H9 (cell line): ENCODE measurements at regions not wholly inside any gene's neighbourhood (a gene's known extent, or its start where the extent isn't known, plus 50 kb on each side); places are given as distances from the start of the nearest gene placed in this dataset.

Experiments
- DNase-seq: peaks from one replicate; pipeline ENCODE4 v3.0.0-alpha.2; 2017
- H2AFZ ChIP-seq: one replicate; pipeline ENCODE4 v1.6.1; 2013; ENCODE audit warnings: mild to moderate bottlenecking, low read length, control low read depth, moderate library complexity
- H2AK5ac ChIP-seq: 2 replicates; pipeline ENCODE4 v1.6.1; 2013; ENCODE audit warnings: low read length, control low read depth, mixed read lengths; ENCODE audit not compliant: insufficient read length
- H2BK120ac ChIP-seq: one replicate; pipeline ENCODE4 v1.6.1; 2013; ENCODE audit warnings: low read depth, mild to moderate bottlenecking, low read length, control low read depth, inconsistent platforms; ENCODE audit not compliant: poor library complexity, severe bottlenecking
- H2BK12ac ChIP-seq: 2 replicates; pipeline ENCODE4 v1.6.1; 2013; ENCODE audit warnings: low read length, control low read depth, mixed read lengths, low read depth; ENCODE audit not compliant: insufficient read length
- H2BK15ac ChIP-seq: 2 replicates; pipeline ENCODE4 v1.6.1; 2013; ENCODE audit warnings: low read depth, low read length, control low read depth
- H2BK20ac ChIP-seq: one replicate; pipeline ENCODE4 v1.6.1; 2013; ENCODE audit warnings: low read depth, mild to moderate bottlenecking, low read length, control low read depth, inconsistent platforms; ENCODE audit not compliant: poor library complexity, severe bottlenecking
- H2BK5ac ChIP-seq: 2 replicates; pipeline ENCODE4 v1.6.1; 2013; ENCODE audit warnings: low read length, control low read depth, mixed read lengths; ENCODE audit not compliant: insufficient read length
- H3K14ac ChIP-seq: 2 replicates; pipeline ENCODE4 v1.6.1; 2013; ENCODE audit warnings: low read length, control low read depth; ENCODE audit not compliant: insufficient read depth
- H3K18ac ChIP-seq: 2 replicates; pipeline ENCODE4 v1.6.1; 2013; ENCODE audit warnings: low read depth, mild to moderate bottlenecking, mixed read lengths, low read length, control low read depth; ENCODE audit not compliant: insufficient read length
- H3K23ac ChIP-seq: 2 replicates; pipeline ENCODE4 v1.6.1; 2013; ENCODE audit warnings: low read length, control low read depth, mixed read lengths, low read depth; ENCODE audit not compliant: insufficient read length
- H3K23me2 ChIP-seq: 2 replicates; pipeline ENCODE4 v1.6.1; 2013; ENCODE audit warnings: low read depth, mild to moderate bottlenecking, mixed read lengths, low read length, control low read depth; ENCODE audit not compliant: insufficient read length, poor library complexity, severe bottlenecking
- H3K27ac ChIP-seq: 2 replicates; pipeline ENCODE4 v1.5.1; 2013; ENCODE audit warnings: low read length, control low read depth, mixed read lengths, low read depth; ENCODE audit not compliant: insufficient read length
- H3K27me3 ChIP-seq: 2 replicates; pipeline ENCODE4 v1.6.1; 2013; ENCODE audit warnings: low read length, control low read depth, inconsistent platforms; ENCODE audit not compliant: insufficient read depth
- H3K4ac ChIP-seq: 2 replicates; pipeline ENCODE4 v1.6.1; 2013; ENCODE audit warnings: low read depth, mild to moderate bottlenecking, control low read depth, inconsistent platforms, low read length, moderate library complexity
- H3K4me1 ChIP-seq: 2 replicates; pipeline ENCODE4 v1.6.1; 2013; ENCODE audit warnings: low read length, control low read depth, inconsistent platforms; ENCODE audit not compliant: insufficient read depth
- H3K4me2 ChIP-seq: 2 replicates; pipeline ENCODE4 v1.6.1; 2013; ENCODE audit warnings: low read length, control low read depth, mixed read lengths; ENCODE audit not compliant: insufficient read length, insufficient read depth
- H3K56ac ChIP-seq: 2 replicates; pipeline ENCODE4 v1.6.1; 2013; ENCODE audit warnings: low read depth, mild to moderate bottlenecking, mixed read lengths, low read length, control low read depth; ENCODE audit not compliant: insufficient read length
- H3K79me1 ChIP-seq: 2 replicates; pipeline ENCODE4 v1.6.1; 2013; ENCODE audit warnings: low read depth, mild to moderate bottlenecking, moderate library complexity, low read length, control low read depth, inconsistent platforms; ENCODE audit not compliant: insufficient read depth, poor library complexity, severe bottlenecking
- H3K79me2 ChIP-seq: 2 replicates; pipeline ENCODE4 v1.6.1; 2013; ENCODE audit warnings: low read length, control low read depth, inconsistent platforms; ENCODE audit not compliant: insufficient read depth
- H3K9ac ChIP-seq: 2 replicates; pipeline ENCODE4 v1.6.1; 2013; ENCODE audit warnings: low read length, control low read depth, mixed read lengths; ENCODE audit not compliant: insufficient read length; ENCODE audit errors: extremely low read depth
- H3K9me3 ChIP-seq: one replicate; pipeline ENCODE4 v1.6.1; 2013; ENCODE audit warnings: low read depth, low read length, inconsistent platforms; ENCODE audit not compliant: control insufficient read depth
- H3T11ph ChIP-seq: one replicate; pipeline ENCODE4 v1.6.1; 2013; ENCODE audit warnings: mild to moderate bottlenecking, low read length, control low read depth, inconsistent platforms
- H4K20me1 ChIP-seq: one replicate; pipeline ENCODE4 v1.6.1; 2013; ENCODE audit not compliant: control insufficient read depth, insufficient read length, insufficient read depth
- H4K5ac ChIP-seq: 2 replicates; pipeline ENCODE4 v1.6.1; 2013; ENCODE audit warnings: low read depth, mild to moderate bottlenecking, mixed read lengths, low read length, control low read depth; ENCODE audit not compliant: insufficient read length
- H4K8ac ChIP-seq: replicated peaks from 2 replicates; pipeline ENCODE4 v1.6.1; 2013; ENCODE audit warnings: low read length, control low read depth, mixed read lengths, low read depth; ENCODE audit not compliant: insufficient read length
- H4K91ac ChIP-seq: 2 replicates; pipeline ENCODE4 v1.6.1; 2013; ENCODE audit warnings: low read depth, mild to moderate bottlenecking, moderate library complexity, mixed read lengths, low read length, control low read depth; ENCODE audit not compliant: insufficient read length
- H3K27ac Mint-ChIP-seq, 3 experiments: 2 replicates in 2 of 3; 3 replicates in 1 of 3; pipeline ENCODE4 v1.8.0; 2020 to 2021; ENCODE audit warnings: mixed read lengths in 3 of 3, mild to moderate bottlenecking in 1 of 3, moderate library complexity in 1 of 3
- H3K27me3 Mint-ChIP-seq: 2 replicates; pipeline ENCODE4 v1.8.0; 2021; ENCODE audit warnings: low read depth, mild to moderate bottlenecking, moderate library complexity, mixed read lengths
- H3K36me3 Mint-ChIP-seq, 3 experiments: 2 replicates in 2 of 3; 3 replicates in 1 of 3; pipeline ENCODE4 v1.8.0; 2020 to 2021; ENCODE audit warnings: low read depth in 3 of 3, mixed read lengths in 3 of 3; ENCODE audit not compliant: insufficient read depth in 1 of 3
- H3K4me1 Mint-ChIP-seq, 2 experiments: 2 replicates each; pipeline ENCODE4 v1.8.0; 2020; ENCODE audit warnings: mixed read lengths in 2 of 2
- H3K4me3 Mint-ChIP-seq, 2 experiments: 2 replicates in 1 of 2; 3 replicates in 1 of 2; pipeline ENCODE4 v1.8.0; 2020 to 2021; ENCODE audit warnings: mild to moderate bottlenecking in 2 of 2, mixed read lengths in 2 of 2, moderate library complexity in 1 of 2
- H3K9me3 Mint-ChIP-seq, 2 experiments: 2 replicates in 1 of 2; 3 replicates in 1 of 2; pipeline ENCODE4 v1.8.0; 2020; ENCODE audit warnings: mild to moderate bottlenecking in 2 of 2, mixed read lengths in 2 of 2, moderate library complexity in 1 of 2
- CTCF ChIP-seq: fragments of 200-600 bp; sonication (generic); conservative IDR thresholded peaks from 3 replicates; pipeline ENCODE4 v1.8.0; 2021; ENCODE audit warnings: antibody characterized with exemption, mild to moderate bottlenecking
- WGBS: extraction: QIAGEN DNeasy Blood & Tissue Kit; methylation state at CpG from one replicate; pipeline ENCODE4 v1.1.7; 2013; ENCODE audit warnings: missing lambda C conversion rate, low lambda C conversion rate, mixed read lengths; ENCODE audit not compliant: insufficient read length; ENCODE audit errors: extremely low coverage; 5-methylcytosine and 5-hydroxymethylcytosine counted together

DNA sequence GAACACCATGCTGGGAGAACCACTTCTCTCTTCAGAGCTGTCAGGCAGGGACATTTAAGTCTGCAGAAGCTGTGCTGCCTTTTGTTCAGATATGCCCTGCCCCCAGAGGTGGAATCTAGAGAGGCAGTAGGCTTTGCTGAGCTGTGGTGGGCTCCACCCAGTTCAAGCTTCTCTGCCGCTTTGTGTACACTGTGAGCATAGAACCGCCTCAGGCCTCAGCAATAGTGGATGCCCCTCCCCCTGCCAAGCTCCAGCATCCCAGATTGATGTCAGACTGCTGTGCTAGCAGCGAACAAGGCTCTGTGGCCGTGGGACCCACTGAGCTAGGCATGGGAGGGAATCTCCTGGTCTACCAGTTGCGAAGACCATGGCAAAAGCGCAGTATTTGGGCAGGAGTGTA lies 121.6 kb downstream of the NFKBIZ start:
- peaks cover 0 to 2% of the 10 kb centered on the region in 2 experiments; a peak in 1 of 5 replicates for H3K9me3 Mint-ChIP-seq
- Histone ChIP-seq H4K8ac (no peak overlapping the region), H2BK15ac (no peak overlapping the region), H4K5ac (no peak overlapping the region), H2BK120ac (no peak overlapping the region), H3K79me1 (no peaks in the 10 kb centered on the region), H3K79me2 (no peaks in the 10 kb centered on the region), H2BK5ac (no peak overlapping the region), H3K18ac (no peak overlapping the region), H3K27me3 (no peaks in the 10 kb centered on the region), H3K4ac (no peak overlapping the region), H3K23ac (no peak overlapping the region), H3K4me2 (no peak overlapping the region), H2AK5ac (no peak overlapping the region), H4K20me1 (no peaks in the 10 kb centered on the region), H2BK20ac (no peak overlapping the region), H2AFZ (no peak overlapping the region), H3K9me3 (no peaks in the 10 kb centered on the region), H4K91ac (no peak overlapping the region), H3K56ac (no peak overlapping the region), H3K9ac (no peak overlapping the region), H3K4me1 (no peaks in the 10 kb centered on the region), H3T11ph (no peak overlapping the region), H3K14ac (no peak overlapping the region; the same call in 1 of the 2 replicates), H3K27ac (no peak overlapping the region), H2BK12ac (no peak overlapping the region), H3K23me2 (no peaks in the 10 kb centered on the region)
- DNase-seq: no peak
- H3K4me3 Mint-ChIP-seq: no peak overlapping the region
- no peaks in the 10 kb centered on the region for H3K36me3 Mint-ChIP-seq
- no CpG with 5 or more reads among the region's 6 CpGs for WGBS
- no peaks in the 10 kb centered on the region for H3K4me1 Mint-ChIP-seq
- H3K27me3 Mint-ChIP-seq: 0 out of 2 replicates have a peak, but pooled peaks cover 2% of the 10 kb centered on the region
- no peak overlapping the region for H3K27ac Mint-ChIP-seq
- no peak for TF ChIP-seq CTCF
